ENCODE measurements at regions not wholly inside any gene's neighbourhood (a gene's known extent, or its start where the extent isn't known, plus 50 kb on each side); places are given as distances from the start of the nearest gene placed in this dataset.

DNA sequence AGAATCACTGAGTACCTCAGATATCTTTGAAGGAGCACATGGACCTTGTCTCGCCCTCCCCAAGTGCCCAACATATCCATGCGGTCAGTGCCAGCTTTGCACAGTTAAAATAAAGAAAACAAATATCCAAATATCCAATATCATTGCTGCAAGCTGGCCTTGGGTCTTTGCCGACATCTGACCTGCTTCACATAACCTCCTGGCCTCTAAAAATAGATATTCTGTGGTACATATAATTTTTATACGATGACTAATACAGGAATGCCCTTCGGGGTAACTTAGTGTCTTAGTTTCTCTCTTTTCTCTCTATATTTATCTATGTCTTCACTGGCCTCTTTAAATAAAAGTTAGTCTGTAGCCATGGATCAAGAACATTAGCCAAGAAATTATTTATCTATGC is 67.8 kb downstream of the MAF start:
- ChIA-PET CTCF (no interaction called here), POLR2A (no interaction called here)
- in situ Hi-C loops (cut with HindIII; ENCODE audit: low pct_unique_long_range_greater_than_20kb, low sequenced_read_pairs) = no loop called here

DNA sequence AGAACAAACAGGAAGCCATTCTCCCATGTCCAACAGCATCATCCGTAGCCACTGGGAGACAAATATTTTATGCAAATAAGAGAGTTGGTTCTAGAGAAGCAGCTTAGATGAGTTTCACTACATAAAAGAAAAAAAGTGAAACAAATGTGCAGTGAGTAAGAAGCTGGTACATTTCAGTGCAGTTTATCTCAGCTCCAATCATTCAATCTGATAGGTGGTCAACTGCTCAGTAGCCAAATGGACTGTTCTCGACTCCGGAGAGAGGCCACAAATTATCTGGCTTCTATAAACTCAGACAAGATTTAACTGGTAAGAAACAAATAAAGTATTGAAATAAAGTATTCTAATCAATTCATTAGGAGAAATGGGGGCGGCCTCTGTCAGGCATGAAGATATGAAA is 68.3 kb downstream of the MAF start:
- Histone ChIP-seq H3K27me3 (ENCODE audit: control insufficient read depth, insufficient read depth, low read length) (no peaks in the 10 kb centered on the region), H3K36me3 (ENCODE audit: control insufficient read depth, insufficient read depth, low read length) (no peaks in the 10 kb centered on the region), H3K27ac (ENCODE audit: low read length) (no peak overlapping the region), H3K4me1 (ENCODE audit: control insufficient read depth, insufficient read depth, low read length) (no peaks in the 10 kb centered on the region), H3K4me3 (ENCODE audit: low read depth in 2 of 2, low read length in 2 of 2) (no peak overlapping the region), H3K9me3 (ENCODE audit: control insufficient read depth, insufficient read depth, low read depth, low read length) (no peaks in the 10 kb centered on the region)
- ATAC-seq (no peak), DNase-seq (ENCODE audit: low read depth, low spot score) (no peak)
- in situ Hi-C loops (cut with HindIII; ENCODE audit: low pct_unique_long_range_greater_than_20kb, low sequenced_read_pairs) (no loop called here), intact Hi-C loops (cut with micrococcal nuclease; ENCODE audit: unreplicated experiment) (no loop called here)
- BruUV-seq (replicated peaks) = no TSS peak
- TF ChIP-seq SIN3A (IDR thresholded peaks at IDR 0.05; ENCODE audit: borderline replicate concordance, insufficient read depth, low read depth, low read length) = no peak
- TF ChIP-seq POLR2AphosphoS5 (IDR thresholded peaks at IDR 0.05; ENCODE audit: low read depth, low read length) = no peak
- TF ChIP-seq TCF7L2 (IDR thresholded peaks at IDR 0.05; ENCODE audit: low read depth, low read length) = no peak
- TF ChIP-seq, protein P1, sequence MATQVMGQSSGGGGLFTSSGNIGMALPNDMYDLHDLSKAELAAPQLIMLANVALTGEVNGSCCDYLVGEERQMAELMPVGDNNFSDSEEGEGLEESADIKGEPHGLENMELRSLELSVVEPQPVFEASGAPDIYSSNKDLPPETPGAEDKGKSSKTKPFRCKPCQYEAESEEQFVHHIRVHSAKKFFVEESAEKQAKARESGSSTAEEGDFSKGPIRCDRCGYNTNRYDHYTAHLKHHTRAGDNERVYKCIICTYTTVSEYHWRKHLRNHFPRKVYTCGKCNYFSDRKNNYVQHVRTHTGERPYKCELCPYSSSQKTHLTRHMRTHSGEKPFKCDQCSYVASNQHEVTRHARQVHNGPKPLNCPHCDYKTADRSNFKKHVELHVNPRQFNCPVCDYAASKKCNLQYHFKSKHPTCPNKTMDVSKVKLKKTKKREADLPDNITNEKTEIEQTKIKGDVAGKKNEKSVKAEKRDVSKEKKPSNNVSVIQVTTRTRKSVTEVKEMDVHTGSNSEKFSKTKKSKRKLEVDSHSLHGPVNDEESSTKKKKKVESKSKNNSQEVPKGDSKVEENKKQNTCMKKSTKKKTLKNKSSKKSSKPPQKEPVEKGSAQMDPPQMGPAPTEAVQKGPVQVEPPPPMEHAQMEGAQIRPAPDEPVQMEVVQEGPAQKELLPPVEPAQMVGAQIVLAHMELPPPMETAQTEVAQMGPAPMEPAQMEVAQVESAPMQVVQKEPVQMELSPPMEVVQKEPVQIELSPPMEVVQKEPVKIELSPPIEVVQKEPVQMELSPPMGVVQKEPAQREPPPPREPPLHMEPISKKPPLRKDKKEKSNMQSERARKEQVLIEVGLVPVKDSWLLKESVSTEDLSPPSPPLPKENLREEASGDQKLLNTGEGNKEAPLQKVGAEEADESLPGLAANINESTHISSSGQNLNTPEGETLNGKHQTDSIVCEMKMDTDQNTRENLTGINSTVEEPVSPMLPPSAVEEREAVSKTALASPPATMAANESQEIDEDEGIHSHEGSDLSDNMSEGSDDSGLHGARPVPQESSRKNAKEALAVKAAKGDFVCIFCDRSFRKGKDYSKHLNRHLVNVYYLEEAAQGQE (IDR thresholded peaks at IDR 0.05; ENCODE audit: insufficient read depth in 1 of 2, low read depth in 2 of 2, low read length in 1 of 2) = no peak
- TF ChIP-seq, protein P2, sequence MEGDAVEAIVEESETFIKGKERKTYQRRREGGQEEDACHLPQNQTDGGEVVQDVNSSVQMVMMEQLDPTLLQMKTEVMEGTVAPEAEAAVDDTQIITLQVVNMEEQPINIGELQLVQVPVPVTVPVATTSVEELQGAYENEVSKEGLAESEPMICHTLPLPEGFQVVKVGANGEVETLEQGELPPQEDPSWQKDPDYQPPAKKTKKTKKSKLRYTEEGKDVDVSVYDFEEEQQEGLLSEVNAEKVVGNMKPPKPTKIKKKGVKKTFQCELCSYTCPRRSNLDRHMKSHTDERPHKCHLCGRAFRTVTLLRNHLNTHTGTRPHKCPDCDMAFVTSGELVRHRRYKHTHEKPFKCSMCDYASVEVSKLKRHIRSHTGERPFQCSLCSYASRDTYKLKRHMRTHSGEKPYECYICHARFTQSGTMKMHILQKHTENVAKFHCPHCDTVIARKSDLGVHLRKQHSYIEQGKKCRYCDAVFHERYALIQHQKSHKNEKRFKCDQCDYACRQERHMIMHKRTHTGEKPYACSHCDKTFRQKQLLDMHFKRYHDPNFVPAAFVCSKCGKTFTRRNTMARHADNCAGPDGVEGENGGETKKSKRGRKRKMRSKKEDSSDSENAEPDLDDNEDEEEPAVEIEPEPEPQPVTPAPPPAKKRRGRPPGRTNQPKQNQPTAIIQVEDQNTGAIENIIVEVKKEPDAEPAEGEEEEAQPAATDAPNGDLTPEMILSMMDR (IDR thresholded peaks at IDR 0.05) = no peak
- ChIA-PET CTCF (no interaction called here), POLR2A (no interaction called here)

More for the DNA sequence above, 67.8 kb downstream of the MAF start:
- BruUV-seq (replicated peaks) = no TSS peak
- TF ChIP-seq, protein P2 (IDR thresholded peaks at IDR 0.05) = no peak
- TF ChIP-seq TCF7L2 (IDR thresholded peaks at IDR 0.05; ENCODE audit: low read depth, low read length) = no peak
- TF ChIP-seq, protein P1 (IDR thresholded peaks at IDR 0.05; ENCODE audit: insufficient read depth in 1 of 2, low read depth in 2 of 2, low read length in 1 of 2) = no peak
- TF ChIP-seq SIN3A (IDR thresholded peaks at IDR 0.05; ENCODE audit: borderline replicate concordance, insufficient read depth, low read depth, low read length) = no peak
- no peak for TF ChIP-seq POLR2AphosphoS5 (IDR thresholded peaks at IDR 0.05; ENCODE audit: low read depth, low read length)
- ATAC-seq (no peak), DNase-seq (ENCODE audit: low read depth, low spot score) (no peak)
- no peaks in the 10 kb centered on the region for H3K9me3 ChIP-seq (ENCODE audit: control insufficient read depth, insufficient read depth, low read depth, low read length)
- intact Hi-C loops (cut with micrococcal nuclease; ENCODE audit: unreplicated experiment) = no loop called here
- no peaks in the 10 kb centered on the region for H3K36me3 ChIP-seq (ENCODE audit: control insufficient read depth, insufficient read depth, low read length)
- no peaks in the 10 kb centered on the region for H3K4me1 ChIP-seq (ENCODE audit: control insufficient read depth, insufficient read depth, low read length)
- no peaks in the 10 kb centered on the region for H3K27me3 ChIP-seq (ENCODE audit: control insufficient read depth, insufficient read depth, low read length)
- no peak overlapping the region for H3K4me3 ChIP-seq (ENCODE audit: low read depth in 2 of 2, low read length in 2 of 2)
- no peak overlapping the region for H3K27ac ChIP-seq (ENCODE audit: low read length)
